ENCODE measurements at regions not wholly inside any gene's neighbourhood (a gene's known extent, or its start where the extent isn't known, plus 50 kb on each side); places are given as distances from the start of the nearest gene placed in this dataset.

GRCh38 chr14:38526826-38527501 is 271.1 kb upstream of the CLEC14A start:
- no peak for TF ChIP-seq CTCF (IDR thresholded peaks at IDR 0.05; ENCODE audit: poor library complexity)
- TF ChIP-seq EZH2 (IDR thresholded peaks at IDR 0.05; ENCODE audit: borderline replicate concordance), result no peak
